C4-2B (cell line): ENCODE measurements at regions not wholly inside any gene's neighbourhood (a gene's known extent, or its start where the extent isn't known, plus 50 kb on each side); places are given as distances from the start of the nearest gene placed in this dataset.

Experiments used
- H3K27ac ChIP-seq: fragments of 450-650 bp; 2 replicates; pipeline ENCODE4 v1.5.1; 2017
- CTCF ChIP-seq: fragments of 450-650 bp; conservative IDR thresholded peaks from 2 replicates; pipeline ENCODE4 v1.5.1; 2017; ENCODE audit warnings: mild to moderate bottlenecking
- ZFX ChIP-seq: fragments of 450-650 bp; IDR thresholded peaks from 2 replicates; pipeline ENCODE4 v1.6.1; 2017

DNA sequence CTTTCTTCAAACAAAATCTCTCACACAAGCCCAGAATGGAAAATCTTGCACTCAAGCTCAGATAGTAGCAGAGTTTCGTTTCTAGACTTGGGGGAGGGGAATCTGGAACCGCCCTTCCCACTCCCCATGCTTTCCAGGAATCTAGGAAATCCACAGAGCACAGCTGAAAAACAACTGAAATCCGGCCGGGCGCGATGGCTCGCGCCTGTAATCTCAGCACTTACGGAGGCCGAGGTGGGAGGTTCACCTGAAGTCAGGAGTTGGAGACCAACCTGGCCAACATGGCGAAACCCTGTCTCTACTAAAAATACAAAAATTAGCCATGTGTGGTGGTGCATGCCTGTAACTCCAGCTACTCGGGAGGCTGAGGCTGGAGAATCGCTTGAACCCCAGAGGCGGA lies 127.3 kb upstream of the SLC34A2 start:
- TF ChIP-seq CTCF (no peak), ZFX (no peak)
- H3K27ac ChIP-seq = no peak overlapping the region

DNA sequence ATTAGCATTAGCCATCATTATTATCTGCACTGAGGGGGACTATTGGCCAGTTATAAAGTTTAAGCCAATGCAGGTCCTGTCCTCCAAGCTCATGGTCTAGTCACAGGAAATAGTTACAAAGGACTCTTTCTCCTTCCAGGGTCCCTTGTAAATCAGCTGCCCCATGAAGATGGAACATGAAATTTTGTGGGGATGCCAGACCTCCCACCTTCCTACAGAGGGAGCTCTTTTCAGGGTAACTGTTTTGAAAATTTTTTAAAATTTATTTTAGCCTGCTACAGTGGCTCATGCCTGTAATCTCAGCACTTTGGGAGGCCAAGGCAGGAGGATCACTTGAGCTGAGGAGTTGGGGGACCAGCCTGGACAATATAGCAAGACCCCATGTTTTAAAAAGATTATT lies 124.4 kb upstream of the SLC34A2 start:
- H3K27ac ChIP-seq = no peak overlapping the region
- peak; percentile 48 for TF ChIP-seq CTCF
- no peak for TF ChIP-seq ZFX

- no peak overlapping the region for H3K27ac ChIP-seq
- TF ChIP-seq CTCF = no peak
- no peak for TF ChIP-seq ZFX
Measured at GRCh38 chr4:25532591-25532990, 123.1 kb upstream of the SLC34A2 start.

- H3K27ac ChIP-seq = no peak overlapping the region
- TF ChIP-seq ZFX (no peak), CTCF (no peak)
Measured at GRCh38 chr4:25533256-25533655, 122.4 kb upstream of the SLC34A2 start.

- no peak overlapping the region for H3K27ac ChIP-seq
- TF ChIP-seq ZFX (no peak), CTCF (no peak)
Measured at GRCh38 chr4:25535278-25535677, 120.4 kb upstream of the SLC34A2 start.

- TF ChIP-seq CTCF (no peak), ZFX (no peak)
- H3K27ac ChIP-seq = no peak overlapping the region; the same call in 1 of the 2 replicates
Measured at GRCh38 chr4:25535701-25536473, 119.8 kb upstream of the SLC34A2 start.

DNA sequence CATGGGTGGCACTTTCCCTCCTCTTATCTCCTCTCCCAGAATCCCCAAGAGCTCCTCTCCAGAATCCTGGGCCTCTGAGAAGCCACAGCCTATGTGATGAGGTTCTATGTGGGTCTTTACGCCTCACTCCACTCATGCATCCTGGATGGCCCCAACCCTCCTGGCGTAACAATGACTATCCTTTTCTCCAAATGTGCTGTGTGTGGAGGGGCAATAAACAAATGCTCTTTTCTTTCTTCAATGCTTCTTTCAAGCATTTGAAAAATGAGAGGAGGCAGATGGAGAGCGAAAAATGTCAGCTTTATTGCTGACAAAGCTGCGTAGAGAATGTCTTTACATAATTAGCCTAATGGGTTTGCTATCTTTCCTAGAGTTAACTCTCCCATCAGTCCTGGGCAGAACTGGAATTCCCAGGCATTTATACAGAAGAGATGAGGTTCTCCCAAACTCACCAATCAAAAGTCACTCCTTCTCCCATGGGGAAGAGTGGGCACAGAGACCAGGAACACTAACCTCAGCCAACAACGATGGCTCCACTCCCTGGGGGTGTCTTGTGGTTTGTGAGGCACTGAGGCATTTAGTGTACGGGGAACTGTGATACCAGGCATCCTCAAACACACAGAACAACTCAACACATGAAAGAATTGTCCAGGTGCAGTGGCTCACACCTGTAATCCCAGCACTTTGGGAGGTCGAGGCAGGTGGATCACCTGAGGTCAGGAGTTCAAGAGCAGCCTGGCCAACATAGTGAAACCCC lies 118.9 kb upstream of the SLC34A2 start:
- TF ChIP-seq ZFX (no peak), CTCF (no peak)
- H3K27ac ChIP-seq = no peak overlapping the region; the same call in 1 of the 2 replicates
